ENCODE measurements at regions not wholly inside any gene's neighbourhood (a gene's known extent, or its start where the extent isn't known, plus 50 kb on each side); places are given as distances from the start of the nearest gene placed in this dataset.

DNA sequence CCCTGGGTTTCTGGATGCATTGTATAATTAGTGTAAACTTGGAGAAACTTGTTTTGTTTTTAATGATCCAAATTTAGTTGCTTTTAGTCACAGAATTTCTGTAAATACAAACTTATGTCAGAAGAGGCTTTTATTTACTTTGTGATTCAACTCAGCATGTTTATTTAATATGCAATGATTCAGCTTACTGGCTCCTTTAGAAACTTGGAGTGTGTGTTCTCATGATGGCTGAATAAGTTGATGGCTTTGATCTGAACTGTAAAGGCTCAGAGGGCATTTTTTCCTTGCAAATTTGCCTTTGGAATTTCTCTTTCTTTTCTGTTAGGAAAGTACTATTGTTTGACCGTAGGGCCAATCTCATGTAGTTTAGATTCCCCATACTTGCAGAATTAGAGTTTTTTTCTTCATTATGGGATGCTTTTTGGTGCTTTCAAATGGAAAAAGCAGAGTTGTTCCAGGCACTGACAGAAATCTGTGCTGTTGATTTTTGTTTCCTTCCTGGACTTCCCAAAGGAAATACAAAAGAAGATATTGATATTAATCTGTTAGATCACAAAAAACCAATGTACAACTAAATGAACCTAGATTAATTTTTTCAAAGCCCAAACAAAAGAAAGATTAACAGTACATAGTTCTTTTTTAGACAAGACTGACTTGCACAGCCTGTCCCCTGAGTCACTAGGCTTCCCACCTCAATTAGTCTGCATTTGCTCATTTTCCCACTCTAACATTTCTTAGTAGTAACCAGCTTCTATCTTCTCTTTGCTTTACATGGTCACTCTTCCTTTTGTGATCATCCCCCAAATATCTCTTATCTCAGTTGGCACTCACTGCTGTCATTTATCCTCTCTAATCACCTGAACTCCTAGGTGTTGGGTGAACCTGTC lies 96.8 kb upstream of the AGR3 start:
- Histone ChIP-seq H2AFZ (ENCODE audit: low read length) (no peak overlapping the region), H3K4me1 (ENCODE audit: insufficient read depth, low read length) (peaks cover 35% of the 10 kb centered on the region), H3K9me3 (ENCODE audit: low read length) (no peaks in the 10 kb centered on the region), H3K4me3 (replicated peaks in 1 of 3; ENCODE audit: insufficient read depth in 1 of 3, low read depth in 2 of 3, low read length in 3 of 3) (no peak overlapping the region), H3K79me2 (ENCODE audit: insufficient read depth, low read length) (no peaks in the 10 kb centered on the region), H3K9ac (ENCODE audit: insufficient read depth, low read depth, low read length) (no peak overlapping the region), H3K27ac (ENCODE audit: extremely low read length, insufficient read depth, low read length) (no peak overlapping the region), H3K4me2 (ENCODE audit: low read depth, low read length) (no peak overlapping the region), H3K27me3 (ENCODE audit: control insufficient read depth in 1 of 2, insufficient read depth in 2 of 2, low read length in 2 of 2) (no peaks in the 10 kb centered on the region), H4K20me1 (ENCODE audit: insufficient read depth, low read length) (no peaks in the 10 kb centered on the region), H3K36me3 (replicated peaks in 1 of 2; ENCODE audit: control insufficient read depth in 1 of 2, insufficient read depth in 2 of 2, low read length in 2 of 2) (no peaks in the 10 kb centered on the region)
- BruUV-seq (replicated peaks): no TSS peak
- in situ Hi-C loops (cut with HindIII; ENCODE audit: extremely low pct_ligation_motif_present, low pct_unique_long_range_greater_than_20kb) (no loop called here), intact Hi-C loops (cut with micrococcal nuclease; ENCODE audit: unreplicated experiment) (no loop called here)
- DNase-seq (ENCODE audit: low spot score) (peak; percentile 75), ATAC-seq (peak; percentile 66), FAIRE-seq (no peak)
- ChIA-PET POLR2A (interaction anchor here (1.1 to 1.2 kb wide), 2 partner anchors 11 to 320 kb away, joined by 3 to 5 read pairs; partner anchors contain the start of gene AHR), CTCF (ENCODE audit: low intra/inter-chr PET ratio, low total read pairs) (no interaction called here)
- WGBS (ENCODE audit: low lambda C conversion rate): 3% methylated on average over 1 of the region's 1 CpG
- TF ChIP-seq, protein P1, sequence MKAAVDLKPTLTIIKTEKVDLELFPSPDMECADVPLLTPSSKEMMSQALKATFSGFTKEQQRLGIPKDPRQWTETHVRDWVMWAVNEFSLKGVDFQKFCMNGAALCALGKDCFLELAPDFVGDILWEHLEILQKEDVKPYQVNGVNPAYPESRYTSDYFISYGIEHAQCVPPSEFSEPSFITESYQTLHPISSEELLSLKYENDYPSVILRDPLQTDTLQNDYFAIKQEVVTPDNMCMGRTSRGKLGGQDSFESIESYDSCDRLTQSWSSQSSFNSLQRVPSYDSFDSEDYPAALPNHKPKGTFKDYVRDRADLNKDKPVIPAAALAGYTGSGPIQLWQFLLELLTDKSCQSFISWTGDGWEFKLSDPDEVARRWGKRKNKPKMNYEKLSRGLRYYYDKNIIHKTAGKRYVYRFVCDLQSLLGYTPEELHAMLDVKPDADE (CRISPR knock-in tag; IDR thresholded peaks at IDR 0.05): no peak
- TF ChIP-seq POLR2A (IDR thresholded peaks at IDR 0.05; ENCODE audit: insufficient read depth in 1 of 2, low read depth in 2 of 2, low read length in 2 of 2) (no peak), ZNF773 (CRISPR knock-in tag; IDR thresholded peaks at IDR 0.05; ENCODE audit: borderline replicate concordance) (no peak), BCL6 (CRISPR knock-in tag; IDR thresholded peaks at IDR 0.05) (0 out of 2 replicates have a peak, but pooled peaks have one; percentile 15), FOXM1 (CRISPR knock-in tag; IDR thresholded peaks at IDR 0.05) (no peak), ZNF780A (CRISPR knock-in tag; IDR thresholded peaks at IDR 0.05) (no peak), IRX3 (CRISPR knock-in tag; IDR thresholded peaks at IDR 0.05; ENCODE audit: borderline replicate concordance, low read depth) (no peak), FOXA3 (CRISPR knock-in tag; IDR thresholded peaks at IDR 0.05) (peak; percentile 73), ZNF598 (CRISPR knock-in tag; IDR thresholded peaks at IDR 0.05; ENCODE audit: borderline replicate concordance) (no peak), ASH2L (IDR thresholded peaks at IDR 0.05; ENCODE audit: insufficient read length, low read depth, low read length) (peak; percentile 30), TGIF2 (CRISPR knock-in tag; IDR thresholded peaks at IDR 0.05) (no peak)
- TF ChIP-seq, protein P2, sequence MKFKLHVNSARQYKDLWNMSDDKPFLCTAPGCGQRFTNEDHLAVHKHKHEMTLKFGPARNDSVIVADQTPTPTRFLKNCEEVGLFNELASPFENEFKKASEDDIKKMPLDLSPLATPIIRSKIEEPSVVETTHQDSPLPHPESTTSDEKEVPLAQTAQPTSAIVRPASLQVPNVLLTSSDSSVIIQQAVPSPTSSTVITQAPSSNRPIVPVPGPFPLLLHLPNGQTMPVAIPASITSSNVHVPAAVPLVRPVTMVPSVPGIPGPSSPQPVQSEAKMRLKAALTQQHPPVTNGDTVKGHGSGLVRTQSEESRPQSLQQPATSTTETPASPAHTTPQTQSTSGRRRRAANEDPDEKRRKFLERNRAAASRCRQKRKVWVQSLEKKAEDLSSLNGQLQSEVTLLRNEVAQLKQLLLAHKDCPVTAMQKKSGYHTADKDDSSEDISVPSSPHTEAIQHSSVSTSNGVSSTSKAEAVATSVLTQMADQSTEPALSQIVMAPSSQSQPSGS (CRISPR knock-in tag; IDR thresholded peaks at IDR 0.05): no peak
- TF ChIP-seq, protein P3, sequence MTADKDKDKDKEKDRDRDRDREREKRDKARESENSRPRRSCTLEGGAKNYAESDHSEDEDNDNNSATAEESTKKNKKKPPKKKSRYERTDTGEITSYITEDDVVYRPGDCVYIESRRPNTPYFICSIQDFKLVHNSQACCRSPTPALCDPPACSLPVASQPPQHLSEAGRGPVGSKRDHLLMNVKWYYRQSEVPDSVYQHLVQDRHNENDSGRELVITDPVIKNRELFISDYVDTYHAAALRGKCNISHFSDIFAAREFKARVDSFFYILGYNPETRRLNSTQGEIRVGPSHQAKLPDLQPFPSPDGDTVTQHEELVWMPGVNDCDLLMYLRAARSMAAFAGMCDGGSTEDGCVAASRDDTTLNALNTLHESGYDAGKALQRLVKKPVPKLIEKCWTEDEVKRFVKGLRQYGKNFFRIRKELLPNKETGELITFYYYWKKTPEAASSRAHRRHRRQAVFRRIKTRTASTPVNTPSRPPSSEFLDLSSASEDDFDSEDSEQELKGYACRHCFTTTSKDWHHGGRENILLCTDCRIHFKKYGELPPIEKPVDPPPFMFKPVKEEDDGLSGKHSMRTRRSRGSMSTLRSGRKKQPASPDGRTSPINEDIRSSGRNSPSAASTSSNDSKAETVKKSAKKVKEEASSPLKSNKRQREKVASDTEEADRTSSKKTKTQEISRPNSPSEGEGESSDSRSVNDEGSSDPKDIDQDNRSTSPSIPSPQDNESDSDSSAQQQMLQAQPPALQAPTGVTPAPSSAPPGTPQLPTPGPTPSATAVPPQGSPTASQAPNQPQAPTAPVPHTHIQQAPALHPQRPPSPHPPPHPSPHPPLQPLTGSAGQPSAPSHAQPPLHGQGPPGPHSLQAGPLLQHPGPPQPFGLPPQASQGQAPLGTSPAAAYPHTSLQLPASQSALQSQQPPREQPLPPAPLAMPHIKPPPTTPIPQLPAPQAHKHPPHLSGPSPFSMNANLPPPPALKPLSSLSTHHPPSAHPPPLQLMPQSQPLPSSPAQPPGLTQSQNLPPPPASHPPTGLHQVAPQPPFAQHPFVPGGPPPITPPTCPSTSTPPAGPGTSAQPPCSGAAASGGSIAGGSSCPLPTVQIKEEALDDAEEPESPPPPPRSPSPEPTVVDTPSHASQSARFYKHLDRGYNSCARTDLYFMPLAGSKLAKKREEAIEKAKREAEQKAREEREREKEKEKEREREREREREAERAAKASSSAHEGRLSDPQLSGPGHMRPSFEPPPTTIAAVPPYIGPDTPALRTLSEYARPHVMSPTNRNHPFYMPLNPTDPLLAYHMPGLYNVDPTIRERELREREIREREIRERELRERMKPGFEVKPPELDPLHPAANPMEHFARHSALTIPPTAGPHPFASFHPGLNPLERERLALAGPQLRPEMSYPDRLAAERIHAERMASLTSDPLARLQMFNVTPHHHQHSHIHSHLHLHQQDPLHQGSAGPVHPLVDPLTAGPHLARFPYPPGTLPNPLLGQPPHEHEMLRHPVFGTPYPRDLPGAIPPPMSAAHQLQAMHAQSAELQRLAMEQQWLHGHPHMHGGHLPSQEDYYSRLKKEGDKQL (CRISPR knock-in tag; IDR thresholded peaks at IDR 0.05; ENCODE audit: low read depth): no peak

Data from HepG2 (cell line).